Endothelial cell of umbilical vein (primary cell): ENCODE measurements at regions not wholly inside any gene's neighbourhood (a gene's known extent, or its start where the extent isn't known, plus 50 kb on each side); places are given as distances from the start of the nearest gene placed in this dataset.

Experiments used
- BruUV-seq: library from RNA; stranded (reverse); fragments of 400-500 nt; replicated peaks from 2 replicates; lab custom pipeline; 2021; lab: Mats Ljungman, UMichigan
- CTCF ChIA-PET: fragments of 300-600, 350-600 bp; sonication (Branson Sonifier 250); formaldehyde crosslinking; loops from one replicate; lab custom pipeline; 2021; ENCODE audit warnings: antibody characterized with exemption, inconsistent platforms; lab: Charles Lee
- POLR2A ChIA-PET: fragments of 300-600, 350-600 bp; sonication (Branson Sonifier 250); formaldehyde crosslinking; loops from one replicate; lab custom pipeline; 2021; ENCODE audit warnings: antibody characterized with exemption, inconsistent platforms; lab: Charles Lee
- DNase-seq: peaks from one replicate; pipeline ENCODE4 v3.0.0-alpha.2; 2011; ENCODE audit warnings: low read depth, low spot score
- FAIRE-seq: peaks from 2 replicates; lab custom pipeline; 2011; peaks lifted over from hg19 to GRCh38; lab: Jason Lieb, UNC
- H2AFZ ChIP-seq: 2 replicates; pipeline ENCODE4 v1.6.0; 2012; ENCODE audit warnings: low read depth, low read length, control low read depth, inconsistent platforms
- H3K27ac ChIP-seq: 2 replicates; pipeline ENCODE4 v1.5.1; 2011; ENCODE audit warnings: low read depth, mild to moderate bottlenecking, control low read depth, low read length, moderate library complexity; ENCODE audit not compliant: insufficient read depth
- H3K27me3 ChIP-seq, 2 experiments: 2 replicates each; pipeline versions ENCODE4 v1.6.0 to v1.6.1; 2011; ENCODE audit warnings: low read length in 2 of 2, mixed read lengths in 1 of 2; ENCODE audit not compliant: control insufficient read depth in 2 of 2, insufficient read depth in 2 of 2
- H3K36me3 ChIP-seq, 2 experiments: 2 replicates in 1 of 2; 3 replicates in 1 of 2; pipeline ENCODE4 v1.5.1; 2011; ENCODE audit warnings: low read length in 2 of 2, mild to moderate bottlenecking in 1 of 2, moderate library complexity in 1 of 2; ENCODE audit not compliant: control insufficient read depth in 2 of 2, insufficient read depth in 2 of 2; ENCODE audit errors: extremely low read depth in 1 of 2
- H3K4me1 ChIP-seq: 3 replicates; pipeline ENCODE4 v1.5.1; 2011; ENCODE audit warnings: mild to moderate bottlenecking, low read length; ENCODE audit not compliant: control insufficient read depth, insufficient read depth; ENCODE audit errors: extremely low read depth
- H3K4me2 ChIP-seq: 2 replicates; pipeline ENCODE4 v1.6.1; 2011; ENCODE audit warnings: low read length, control low read depth, mixed read lengths; ENCODE audit not compliant: insufficient read depth
- H3K4me3 ChIP-seq, 3 experiments: fragments of 200-600 bp in 1 of 3; sonication (generic), shearing (Covaris generic) in 1 of 3; replicated peaks in 1 of 3; 2 replicates each; pipeline ENCODE4 v1.5.1; 2011 to 2016; ENCODE audit warnings: control low read depth in 3 of 3, low read length in 3 of 3, mild to moderate bottlenecking in 2 of 3, inconsistent platforms in 1 of 3, low read depth in 1 of 3, moderate library complexity in 1 of 3; ENCODE audit not compliant: insufficient read depth in 1 of 3
- H3K79me2 ChIP-seq: 2 replicates; pipeline ENCODE4 v1.6.0; 2012; ENCODE audit warnings: low read length, inconsistent platforms; ENCODE audit not compliant: control insufficient read depth, insufficient read depth
- H3K9ac ChIP-seq: replicated peaks from 2 replicates; pipeline ENCODE3; 2011; ENCODE audit warnings: low read length, control low read depth; ENCODE audit not compliant: insufficient read depth; ENCODE audit errors: extremely low read depth
- H3K9me1 ChIP-seq: replicated peaks from 3 replicates; pipeline ENCODE4 v1.6.0; 2011; ENCODE audit warnings: mild to moderate bottlenecking, low read length; ENCODE audit not compliant: control insufficient read depth, insufficient read depth; ENCODE audit errors: extremely low read depth
- H3K9me3 ChIP-seq: replicated peaks from 2 replicates; pipeline ENCODE4 v1.5.1; 2012; ENCODE audit warnings: low read length, inconsistent platforms; ENCODE audit not compliant: control insufficient read depth, insufficient read depth
- H4K20me1 ChIP-seq: replicated peaks from 2 replicates; pipeline ENCODE3; 2011; ENCODE audit warnings: mild to moderate bottlenecking, low read length; ENCODE audit not compliant: control insufficient read depth, insufficient read depth; ENCODE audit errors: extremely low read depth
- CTCF ChIP-seq, 2 donors: IDR thresholded peaks; 1 replicate in 1 of 2; 2 replicates in 1 of 2; pipeline ENCODE4 v1.5.1; 2011; ENCODE audit warnings: low read length in 2 of 2, mild to moderate bottlenecking in 2 of 2, moderate library complexity in 2 of 2, control low read depth in 1 of 2, inconsistent platforms in 1 of 2, low read depth in 1 of 2; ENCODE audit not compliant: insufficient read depth in 1 of 2; ENCODE audit errors: extremely low read depth in 1 of 2
- EZH2 ChIP-seq: IDR thresholded peaks from 2 replicates; pipeline ENCODE4 v1.6.1; 2012; ENCODE audit warnings: borderline replicate concordance, low read depth, mild to moderate bottlenecking, moderate library complexity, low read length, inconsistent platforms; ENCODE audit not compliant: severe bottlenecking
- FOS ChIP-seq: IDR thresholded peaks from 2 replicates; pipeline ENCODE4 v1.6.1; 2011; ENCODE audit warnings: mild to moderate bottlenecking, low read length, moderate library complexity, borderline replicate concordance; ENCODE audit not compliant: insufficient read depth
- GATA2 ChIP-seq: IDR thresholded peaks from 2 replicates; pipeline ENCODE4 v1.7.0; 2011; ENCODE audit warnings: low read depth, mild to moderate bottlenecking, moderate library complexity, mixed read lengths, low read length; ENCODE audit not compliant: insufficient read length, insufficient read depth
- JUN ChIP-seq: IDR thresholded peaks from 2 replicates; pipeline ENCODE4 v1.6.1; 2011; ENCODE audit warnings: borderline replicate concordance, low read depth; ENCODE audit not compliant: insufficient read length, insufficient read depth
- MAX ChIP-seq: IDR thresholded peaks from 2 replicates; pipeline ENCODE4 v1.6.1; 2011; ENCODE audit not compliant: insufficient read depth, insufficient read length
- MYC ChIP-seq: IDR thresholded peaks from one replicate; pipeline ENCODE4 v1.6.1; 2011; ENCODE audit warnings: mild to moderate bottlenecking, low read depth, low read length
- POLR2A ChIP-seq: IDR thresholded peaks from 2 replicates; pipeline ENCODE4 v1.6.1; 2012; ENCODE audit warnings: low read depth, mild to moderate bottlenecking, control low read depth, low read length
- POLR2AphosphoS5 ChIP-seq: IDR thresholded peaks from 2 replicates; pipeline ENCODE4 v1.6.1; 2012; ENCODE audit warnings: low read depth, mild to moderate bottlenecking, control low read depth, low read length, moderate library complexity; ENCODE audit not compliant: insufficient read depth
- dilution Hi-C: fragments of 300-500 bp; cut with MboI; formaldehyde crosslinking; loops from one replicate; pipeline ENCODE4 v1.15.0; 2019; ENCODE audit warnings: low sequenced_read_pairs; ENCODE audit not compliant: extremely low pct_ligation_motif_present
- intact Hi-C: fragments of 100-400 bp; cut with micrococcal nuclease; formaldehyde crosslinking; loops from one replicate; pipeline ENCODE4 v1.10.0; 2022

GRCh38 chr13:72198042-72198441 is 331.0 kb upstream of the DACH1 start:
- BruUV-seq: no TSS peak
- Histone ChIP-seq H3K27ac (no peak overlapping the region), H4K20me1 (no peaks in the 10 kb centered on the region), H2AFZ (no peak overlapping the region), H3K79me2 (no peaks in the 10 kb centered on the region), H3K36me3 (no peaks in the 10 kb centered on the region), H3K4me1 (no peaks in the 10 kb centered on the region), H3K9me3 (no peaks in the 10 kb centered on the region), H3K27me3 (no peaks in the 10 kb centered on the region), H3K4me2 (no peak overlapping the region), H3K9ac (no peak overlapping the region), H3K4me3 (no peak overlapping the region), H3K9me1 (no peaks in the 10 kb centered on the region)
- CTCF ChIA-PET: no interaction called here
- POLR2A ChIA-PET: no interaction called here
- TF ChIP-seq CTCF (IDR thresholded peaks at IDR 0.05; ENCODE audit: extremely low read depth in 1 of 2, insufficient read depth in 1 of 2, low read depth in 1 of 2, low read length in 2 of 2): no peak
- no peak for TF ChIP-seq FOS
- no peak for TF ChIP-seq POLR2A
- TF ChIP-seq MYC: no peak
- TF ChIP-seq POLR2AphosphoS5: no peak
- no peak for TF ChIP-seq JUN
- no peak for FAIRE-seq
- intact Hi-C loops: no loop called here
- no peak for DNase-seq
- dilution Hi-C loops: no loop called here

- no peak for TF ChIP-seq MYC
- TF ChIP-seq EZH2: no peak
- no peak for TF ChIP-seq FOS
- TF ChIP-seq MAX: no peak
- TF ChIP-seq POLR2A: no peak
- TF ChIP-seq POLR2AphosphoS5: no peak
- no peak for TF ChIP-seq GATA2
- TF ChIP-seq JUN: no peak
- no peak for TF ChIP-seq CTCF (IDR thresholded peaks at IDR 0.05; ENCODE audit: extremely low read depth in 1 of 2, insufficient read depth in 1 of 2, low read depth in 1 of 2, low read length in 2 of 2)
- ChIA-PET POLR2A (no interaction called here), CTCF (no interaction called here)
- no peaks in the 10 kb centered on the region for H3K79me2 ChIP-seq
- no peak overlapping the region for H3K27ac ChIP-seq
- DNase-seq (no peak), FAIRE-seq (no peak)
- H3K36me3 ChIP-seq: no peaks in the 10 kb centered on the region
- no peak overlapping the region for H3K9ac ChIP-seq
- dilution Hi-C loops: no loop called here
- no peaks in the 10 kb centered on the region for H3K9me1 ChIP-seq
- H3K4me1 ChIP-seq: no peaks in the 10 kb centered on the region
- H4K20me1 ChIP-seq: no peaks in the 10 kb centered on the region
- H3K4me2 ChIP-seq: peak overlapping the region; percentile 55
- H3K4me3 ChIP-seq: no peak overlapping the region
- H2AFZ ChIP-seq: peak overlapping the region; percentile 90
- intact Hi-C loops: no loop called here
- H3K27me3 ChIP-seq: no peaks in the 10 kb centered on the region
- no peaks in the 10 kb centered on the region for H3K9me3 ChIP-seq
- no TSS peak for BruUV-seq
These were observed 328.2 kb upstream of the DACH1 start for GRCh38 chr13:72195044-72195704.
